NT2/D1 (cell line): ENCODE measurements at regions not wholly inside any gene's neighbourhood (a gene's known extent, or its start where the extent isn't known, plus 50 kb on each side); places are given as distances from the start of the nearest gene placed in this dataset.

Experiments
- SUZ12 ChIP-seq: IDR thresholded peaks from 2 replicates; pipeline ENCODE4 v1.6.1; 2011; ENCODE audit not compliant: insufficient read length, insufficient read depth; ENCODE audit errors: extremely low read depth
- YY1 ChIP-seq: IDR thresholded peaks from 2 replicates; pipeline ENCODE4 v1.6.1; 2011; ENCODE audit not compliant: insufficient read length, insufficient read depth
- ZNF274 ChIP-seq: IDR thresholded peaks from 2 replicates; pipeline ENCODE4 v1.6.1; 2011; ENCODE audit warnings: mild to moderate bottlenecking, low read depth, low read length

DNA sequence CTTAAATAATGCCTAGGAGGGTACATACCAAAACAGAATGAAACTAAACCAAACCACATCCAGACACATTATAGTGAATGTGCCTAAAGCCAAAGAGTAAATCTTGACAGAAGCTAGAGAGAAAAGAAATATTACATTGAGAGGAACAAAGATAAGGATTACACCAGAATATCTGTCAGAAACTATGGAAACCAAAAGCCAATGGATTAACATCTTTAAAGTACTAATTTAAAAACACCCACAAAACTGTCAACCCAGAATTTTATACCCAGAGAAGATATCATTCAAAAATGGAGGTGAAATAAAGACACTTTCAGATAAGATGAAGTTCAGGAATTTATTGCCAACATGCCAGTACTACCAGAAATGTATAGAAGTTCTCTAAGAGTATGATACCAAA, 198.5 kb upstream of the ZEB2 start:
- TF ChIP-seq YY1, result no peak
- no peak for TF ChIP-seq ZNF274
- TF ChIP-seq SUZ12, result no peak
